A673 (cell line): ENCODE measurements at regions not wholly inside any gene's neighbourhood (a gene's known extent, or its start where the extent isn't known, plus 50 kb on each side); places are given as distances from the start of the nearest gene placed in this dataset.

ENCODE experiments used
- BruUV-seq: library from RNA; stranded (reverse); fragments of 400-500 nt; replicated peaks from 2 replicates; lab custom pipeline; 2021; lab: Mats Ljungman, UMichigan
- CTCF ChIA-PET: fragments of 300-600 bp; sonication (Branson Sonifier 250); formaldehyde crosslinking; loops from one replicate; lab custom pipeline; 2022; ENCODE audit warnings: antibody characterized with exemption; lab: Charles Lee
- POLR2A ChIA-PET: fragments of 300-600 bp; sonication (Branson Sonifier 250); formaldehyde crosslinking; loops from one replicate; lab custom pipeline; 2022; ENCODE audit warnings: antibody characterized with exemption; ENCODE audit not compliant: low non-redundant PET; lab: Charles Lee
- DNase-seq: peaks from one replicate; pipeline ENCODE4 v3.0.0-alpha.2; 2015; ENCODE audit warnings: low spot score
- H3K27ac ChIP-seq: fragments of 200-600 bp; sonication (generic); 2 replicates; pipeline ENCODE4 v1.5.1; 2016; ENCODE audit warnings: mixed run types, low read depth, mild to moderate bottlenecking, mixed read lengths, antibody characterized with exemption, low read length; ENCODE audit not compliant: poor library complexity, severe bottlenecking
- H3K27me3 ChIP-seq: fragments of 200-600 bp; sonication (generic); replicated peaks from 2 replicates; pipeline ENCODE4 v1.6.1; 2017; ENCODE audit warnings: mixed run types, low read depth, mild to moderate bottlenecking, mixed read lengths, antibody characterized with exemption, low read length; ENCODE audit not compliant: insufficient read depth, poor library complexity
- H3K36me3 ChIP-seq: fragments of 200-600 bp; sonication (generic); 2 replicates; pipeline ENCODE4 v1.6.1; 2016; ENCODE audit warnings: mixed run types, mild to moderate bottlenecking, mixed read lengths, antibody characterized with exemption, low read length; ENCODE audit not compliant: insufficient read depth, poor library complexity, severe bottlenecking
- H3K4me1 ChIP-seq: fragments of 200-600 bp; sonication (generic); 2 replicates; pipeline ENCODE4 v1.6.1; 2017; ENCODE audit warnings: mixed run types, mild to moderate bottlenecking, mixed read lengths, antibody characterized with exemption, low read length; ENCODE audit not compliant: insufficient read depth, poor library complexity, severe bottlenecking
- H3K4me3 ChIP-seq: fragments of 200-600 bp; sonication (generic); 2 replicates; pipeline ENCODE4 v1.5.1; 2016; ENCODE audit warnings: low read depth, mixed run types, mild to moderate bottlenecking, mixed read lengths, low read length; ENCODE audit not compliant: poor library complexity, severe bottlenecking
- H3K9me3 ChIP-seq: fragments of 200-600 bp; sonication (generic); 2 replicates; pipeline ENCODE4 v1.6.1; 2016; ENCODE audit warnings: mixed run types, low read depth, mild to moderate bottlenecking, mixed read lengths, antibody characterized with exemption, low read length; ENCODE audit not compliant: poor library complexity, severe bottlenecking
- EZH2 ChIP-seq: fragments of 200-600 bp; sonication (generic); IDR thresholded peaks from 2 replicates; pipeline ENCODE4 v1.6.1; 2017; ENCODE audit warnings: borderline replicate concordance, low read depth, mild to moderate bottlenecking, mixed read lengths, antibody characterized with exemption, low read length; ENCODE audit not compliant: poor library complexity, severe bottlenecking
- intact Hi-C: fragments of 100-400 bp; cut with micrococcal nuclease; formaldehyde crosslinking; loops from one replicate; pipeline ENCODE4 v1.10.0; 2022; ENCODE audit not compliant: unreplicated experiment
- TF ChIP-seq, protein P1 (sequence below): fragments of 300-800, 200-600 bp; sonication (generic); conservative IDR thresholded peaks from 2 replicates; pipeline ENCODE4 v1.5.1; 2017; ENCODE audit warnings: low read depth, mild to moderate bottlenecking, antibody characterized with exemption, low read length, moderate library complexity, mixed read lengths

- H3K36me3 ChIP-seq = no peaks in the 10 kb centered on the region
- no peak overlapping the region for H3K4me3 ChIP-seq
- DNase-seq = no peak
- intact Hi-C loops = no loop called here
- no peaks in the 10 kb centered on the region for H3K27me3 ChIP-seq
- H3K27ac ChIP-seq = no peak overlapping the region
- H3K9me3 ChIP-seq = no peaks in the 10 kb centered on the region
- no TSS peak for BruUV-seq
- ChIA-PET CTCF (no interaction called here), POLR2A (no interaction called here)
- TF ChIP-seq EZH2 = no peak
- TF ChIP-seq, protein P1, sequence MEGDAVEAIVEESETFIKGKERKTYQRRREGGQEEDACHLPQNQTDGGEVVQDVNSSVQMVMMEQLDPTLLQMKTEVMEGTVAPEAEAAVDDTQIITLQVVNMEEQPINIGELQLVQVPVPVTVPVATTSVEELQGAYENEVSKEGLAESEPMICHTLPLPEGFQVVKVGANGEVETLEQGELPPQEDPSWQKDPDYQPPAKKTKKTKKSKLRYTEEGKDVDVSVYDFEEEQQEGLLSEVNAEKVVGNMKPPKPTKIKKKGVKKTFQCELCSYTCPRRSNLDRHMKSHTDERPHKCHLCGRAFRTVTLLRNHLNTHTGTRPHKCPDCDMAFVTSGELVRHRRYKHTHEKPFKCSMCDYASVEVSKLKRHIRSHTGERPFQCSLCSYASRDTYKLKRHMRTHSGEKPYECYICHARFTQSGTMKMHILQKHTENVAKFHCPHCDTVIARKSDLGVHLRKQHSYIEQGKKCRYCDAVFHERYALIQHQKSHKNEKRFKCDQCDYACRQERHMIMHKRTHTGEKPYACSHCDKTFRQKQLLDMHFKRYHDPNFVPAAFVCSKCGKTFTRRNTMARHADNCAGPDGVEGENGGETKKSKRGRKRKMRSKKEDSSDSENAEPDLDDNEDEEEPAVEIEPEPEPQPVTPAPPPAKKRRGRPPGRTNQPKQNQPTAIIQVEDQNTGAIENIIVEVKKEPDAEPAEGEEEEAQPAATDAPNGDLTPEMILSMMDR = no peak
- peaks cover 6% of the 10 kb centered on the region for H3K4me1 ChIP-seq
Observed at GRCh38 chr10:124288486-124288885, 130.2 kb downstream of the OAT start.

DNA sequence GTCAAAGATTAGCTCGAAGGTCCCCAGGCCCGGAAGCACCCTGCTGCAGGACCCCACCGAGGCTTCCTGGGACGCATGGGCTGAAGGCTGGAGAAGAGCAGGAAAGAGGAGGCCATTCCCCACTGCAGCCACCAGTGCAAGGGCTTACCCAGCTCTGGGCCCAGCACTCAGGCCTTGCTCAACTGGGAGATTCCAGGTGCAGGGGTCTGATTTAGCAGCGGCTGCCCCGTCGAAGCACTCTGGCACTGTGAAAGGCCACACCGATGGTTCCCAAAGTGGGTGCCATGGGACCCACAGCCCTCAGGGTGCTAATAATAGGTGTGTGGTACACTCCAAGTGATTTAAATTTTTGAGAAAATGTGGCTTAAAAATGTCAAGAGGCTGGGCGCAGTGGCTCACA, 130.9 kb downstream of the OAT start:
- no peak overlapping the region for H3K4me3 ChIP-seq
- no peaks in the 10 kb centered on the region for H3K9me3 ChIP-seq
- CTCF ChIA-PET = no interaction called here
- no peak overlapping the region for H3K27ac ChIP-seq
- no peaks in the 10 kb centered on the region for H3K27me3 ChIP-seq
- no peaks in the 10 kb centered on the region for H3K36me3 ChIP-seq
- TF ChIP-seq, protein P1 = no peak
- TF ChIP-seq EZH2 = no peak
- intact Hi-C loops = no loop called here
- POLR2A ChIA-PET = no interaction called here
- DNase-seq = no peak
- peaks cover 6% of the 10 kb centered on the region for H3K4me1 ChIP-seq
- no TSS peak for BruUV-seq

- no peaks in the 10 kb centered on the region for H3K27me3 ChIP-seq
- no peak for TF ChIP-seq EZH2
- TF ChIP-seq, protein P1 = no peak
- ChIA-PET POLR2A (no interaction called here), CTCF (no interaction called here)
- no peak for DNase-seq
- H3K27ac ChIP-seq = no peak overlapping the region
- peaks cover 6% of the 10 kb centered on the region for H3K4me1 ChIP-seq
- intact Hi-C loops = no loop called here
- no peaks in the 10 kb centered on the region for H3K9me3 ChIP-seq
- no peaks in the 10 kb centered on the region for H3K36me3 ChIP-seq
- no TSS peak for BruUV-seq
- no peak overlapping the region for H3K4me3 ChIP-seq
Observed at GRCh38 chr10:124287071-124287685, 131.5 kb downstream of the OAT start.
